ENCODE measurements at regions not wholly inside any gene's neighbourhood (a gene's known extent, or its start where the extent isn't known, plus 50 kb on each side); places are given as distances from the start of the nearest gene placed in this dataset.

GRCh38 chr2:240364582-240364960 lies 70.9 kb upstream of the GPC1 start:
- no peak for DNase-seq

DNA sequence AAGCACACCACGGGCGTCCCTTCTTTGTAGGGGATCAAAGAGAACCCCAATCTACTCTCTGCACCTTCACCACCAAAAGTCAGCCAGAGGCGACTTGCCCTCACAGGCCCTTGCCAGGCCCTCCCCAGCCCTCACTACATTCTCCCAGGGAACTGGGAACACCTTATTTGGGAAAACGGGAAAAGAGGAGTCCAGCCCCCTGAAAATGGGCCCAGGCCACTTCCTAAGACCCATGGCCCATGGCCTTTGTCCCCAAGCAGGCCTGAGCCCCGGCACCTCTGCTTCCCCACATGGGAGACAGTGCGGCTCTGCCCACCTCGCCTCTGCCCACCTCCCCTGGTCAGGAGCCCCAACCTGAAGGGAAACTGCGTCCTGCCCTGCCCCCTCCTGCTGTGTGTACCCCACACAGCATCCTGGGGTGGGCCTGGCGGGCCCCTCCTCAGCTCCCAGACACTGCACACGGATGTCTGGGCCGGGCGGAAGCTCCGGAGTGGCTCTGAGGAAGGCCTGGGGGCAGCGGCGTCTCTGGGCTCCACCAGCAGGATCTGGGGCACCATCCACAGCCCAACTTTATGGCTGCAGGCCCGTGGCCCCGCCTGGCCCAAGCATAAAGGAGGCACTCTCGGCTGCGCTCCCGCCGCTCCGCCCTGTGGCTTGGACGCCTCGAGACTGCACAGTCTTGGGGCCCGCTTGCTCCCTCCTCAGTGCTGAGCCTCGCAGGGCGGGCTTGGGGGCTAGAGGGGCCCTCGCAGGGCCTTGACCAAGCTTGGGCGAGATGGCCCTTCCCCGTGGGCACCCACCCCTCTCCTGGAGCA lies 70.3 kb upstream of the GPC1 start:
- DNase-seq = no peak

DNA sequence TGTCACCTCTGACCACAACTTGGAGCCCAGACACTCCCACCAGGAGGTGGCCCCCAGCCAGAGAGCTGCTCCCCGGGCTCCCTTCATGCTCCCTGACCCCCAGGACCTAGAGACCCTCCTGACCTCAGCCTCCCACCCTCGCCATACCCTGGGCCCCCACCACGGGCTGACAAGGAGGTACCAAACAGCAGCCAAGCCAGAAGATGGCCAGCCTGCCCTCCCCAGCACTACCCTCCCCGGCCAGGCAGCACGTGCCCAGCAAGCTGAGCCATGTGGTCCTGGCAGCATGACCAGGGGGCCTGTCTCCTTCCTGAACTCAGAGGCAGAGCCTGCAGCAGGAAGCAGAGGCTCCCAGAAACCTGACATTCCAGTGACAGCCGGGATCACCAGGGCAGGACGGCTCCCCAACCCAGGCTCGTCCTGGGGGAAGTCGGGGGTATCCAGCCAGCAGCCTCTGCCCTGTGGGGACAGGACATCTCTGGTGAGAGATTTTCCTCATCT lies 69.4 kb upstream of the GPC1 start:
- DNase-seq = no peak

GRCh38 chr2:240366901-240367300 lies 68.6 kb upstream of the GPC1 start:
- DNase-seq = no peak

- DNase-seq = no peak
These were observed 67.7 kb upstream of the GPC1 start for GRCh38 chr2:240367721-240368120.

GRCh38 chr2:240368781-240369331 lies 66.6 kb upstream of the GPC1 start:
- no peak for DNase-seq

DNA sequence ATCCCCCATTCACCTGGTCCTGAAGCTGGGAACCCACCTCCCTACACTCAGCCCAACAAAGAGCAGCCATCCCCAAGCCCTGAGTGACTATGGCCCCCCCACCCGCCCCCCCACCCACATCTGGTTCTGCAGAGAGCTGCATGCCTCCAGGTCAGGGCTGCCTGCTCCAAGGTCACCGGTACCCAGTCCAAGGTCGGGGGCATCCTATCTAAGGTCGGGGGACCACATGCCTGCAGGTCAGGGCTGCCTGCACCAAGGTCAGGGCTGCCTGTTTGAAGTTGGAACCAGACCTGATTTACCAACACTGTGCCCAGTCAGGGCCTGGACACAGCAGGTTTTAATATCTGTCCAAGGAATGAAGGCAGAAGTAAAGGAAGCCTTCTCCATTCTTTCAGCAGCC lies 66.1 kb upstream of the GPC1 start:
- no peak for DNase-seq

- DNase-seq = no peak
These were observed 65.5 kb upstream of the GPC1 start for GRCh38 chr2:240369801-240370585.

GRCh38 chr2:240371129-240372000 lies 64.1 kb upstream of the GPC1 start:
- no peak for DNase-seq

GRCh38 chr2:240372101-240372500 lies 63.4 kb upstream of the GPC1 start:
- DNase-seq = no peak

DNA sequence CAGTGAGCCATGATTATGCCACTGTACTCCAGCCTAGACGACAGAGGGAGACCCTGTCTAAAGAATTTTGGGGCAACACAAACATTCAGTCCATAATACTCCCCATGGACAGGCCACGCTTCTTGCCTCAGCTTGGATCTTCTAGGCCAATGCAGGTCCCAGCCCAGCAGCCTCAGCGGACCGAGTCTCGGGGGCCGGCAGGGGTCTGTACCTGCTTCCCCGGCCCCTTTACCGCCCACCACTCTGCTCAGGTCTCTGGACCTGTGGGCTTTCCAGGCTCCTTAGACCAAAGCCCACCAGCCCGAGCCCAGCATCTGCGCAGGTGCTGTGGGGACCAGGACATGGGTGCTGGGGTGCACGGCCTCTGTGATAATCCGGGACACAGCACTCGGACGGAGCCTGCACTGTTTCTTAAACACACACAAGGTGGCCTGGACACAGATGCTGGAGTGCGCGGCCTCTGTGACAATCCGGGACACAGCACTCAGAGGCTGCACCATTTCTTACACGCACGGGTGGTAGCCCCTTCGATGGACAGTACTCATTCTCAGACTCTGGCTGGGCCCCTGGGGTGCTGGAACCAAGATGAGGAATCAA lies 62.1 kb upstream of the GPC1 start:
- DNase-seq = no peak

DNA sequence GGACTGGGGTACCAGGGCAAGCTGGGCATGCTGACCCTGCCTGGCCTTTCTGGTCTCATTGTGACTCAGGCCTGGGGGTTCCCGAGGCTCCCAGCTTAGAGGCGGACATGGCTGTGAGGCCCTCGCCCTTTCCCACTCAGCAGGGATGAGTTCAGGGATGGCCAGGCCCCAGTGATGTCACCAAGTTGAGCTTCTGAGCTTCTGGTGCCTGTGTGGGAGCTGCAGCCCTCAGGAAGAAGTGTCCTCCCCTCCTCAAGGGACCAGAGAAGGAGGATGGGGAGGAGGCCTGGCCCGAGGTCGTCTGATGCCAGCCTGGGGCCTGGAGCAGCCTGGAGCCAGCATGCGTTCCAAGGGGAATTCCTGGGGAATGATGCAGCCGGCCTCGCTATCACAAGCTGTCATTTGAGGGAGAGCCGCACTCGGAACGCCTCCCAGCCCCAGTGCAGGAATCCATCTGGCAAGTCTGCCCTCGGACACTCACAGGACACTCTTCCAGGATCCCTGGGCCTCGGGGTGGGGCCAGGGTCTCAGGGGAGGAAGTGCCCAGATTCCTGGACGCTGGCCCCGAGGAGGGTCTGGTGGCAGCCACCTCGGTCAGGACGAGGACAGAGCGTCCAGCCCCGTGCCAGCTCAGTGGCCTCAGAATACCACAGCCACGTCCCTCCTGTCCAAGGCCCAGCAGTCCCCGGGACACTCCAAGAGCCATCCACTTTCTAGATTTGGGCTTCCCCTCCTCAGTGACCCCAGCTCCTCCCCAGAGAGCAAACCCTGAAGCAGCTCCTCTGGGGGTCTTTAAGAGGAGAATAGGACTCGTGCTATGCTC lies 61.2 kb upstream of the GPC1 start:
- DNase-seq = no peak

DNA sequence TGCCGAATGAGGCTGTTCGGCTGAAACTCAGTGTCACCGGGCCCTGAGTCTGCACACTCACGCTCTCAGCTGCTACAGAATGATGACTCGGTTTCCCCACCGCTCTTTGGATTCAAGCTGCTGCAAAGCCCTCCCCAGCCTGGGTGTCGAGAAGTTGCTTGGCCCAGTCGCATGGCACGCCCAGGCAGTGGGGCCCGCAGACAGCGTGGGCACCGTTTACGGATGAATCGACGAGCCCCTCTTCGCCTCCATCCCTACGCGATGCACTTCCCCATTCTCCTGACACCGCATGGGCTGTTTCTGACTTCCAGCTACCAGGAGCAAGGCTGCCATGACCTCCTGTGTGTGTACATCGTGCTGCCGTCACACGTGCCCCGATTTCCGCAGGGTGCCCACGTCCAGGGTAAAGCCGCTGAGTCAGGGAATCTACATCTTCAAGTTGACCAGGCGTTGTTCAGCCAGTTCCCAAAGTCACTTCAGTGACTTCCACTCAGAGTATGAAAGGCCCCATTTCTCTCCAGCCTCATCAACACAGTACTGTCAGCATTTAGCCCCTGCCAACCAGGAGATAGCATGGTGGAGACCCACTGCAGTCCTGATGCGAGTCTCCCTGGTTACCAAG lies 60.3 kb upstream of the GPC1 start:
- DNase-seq = no peak

DNA sequence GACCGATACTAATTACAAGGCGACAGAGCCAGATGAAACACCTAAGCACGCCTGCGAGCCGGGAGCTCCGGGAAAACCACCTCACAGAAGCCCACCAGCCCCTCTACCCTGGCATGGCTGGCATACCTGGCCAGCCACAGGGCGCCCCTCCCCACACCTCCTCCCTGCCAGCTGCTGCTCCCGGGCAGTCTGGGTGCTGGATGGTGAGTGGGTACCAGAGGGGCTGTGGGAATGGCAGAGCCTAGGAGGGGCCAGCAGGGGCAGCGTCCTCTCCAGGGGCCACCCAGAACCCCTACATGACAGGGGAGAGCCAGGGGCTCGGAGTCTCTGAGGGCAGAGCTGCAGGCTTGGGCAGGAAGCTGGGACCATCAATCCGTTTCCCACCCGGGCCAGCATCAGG lies 58.7 kb upstream of the GPC1 start:
- DNase-seq = no peak

DNA sequence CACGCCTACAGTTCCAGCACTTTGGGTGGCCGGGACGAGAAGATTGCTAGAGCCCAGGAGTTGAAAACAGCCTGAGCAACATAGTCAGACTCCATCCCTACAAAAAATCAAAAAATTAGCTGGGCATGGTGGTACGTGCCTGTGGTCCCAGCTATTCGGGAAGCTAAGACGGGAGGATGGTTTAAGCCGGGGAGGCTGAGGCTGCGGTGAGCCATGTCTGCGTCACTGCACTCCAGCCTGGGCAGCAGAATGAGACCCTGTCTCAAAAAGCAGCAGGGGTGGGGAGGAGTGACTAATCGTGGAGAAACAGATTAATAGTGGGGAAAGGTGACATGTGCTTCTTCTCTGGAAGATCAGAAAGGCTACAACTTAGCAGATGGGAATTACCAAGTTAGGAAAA lies 58.1 kb upstream of the GPC1 start:
- DNase-seq = no peak

- no peak for DNase-seq
These were observed 56.3 kb upstream of the GPC1 start for GRCh38 chr2:240379089-240379636.

DNA sequence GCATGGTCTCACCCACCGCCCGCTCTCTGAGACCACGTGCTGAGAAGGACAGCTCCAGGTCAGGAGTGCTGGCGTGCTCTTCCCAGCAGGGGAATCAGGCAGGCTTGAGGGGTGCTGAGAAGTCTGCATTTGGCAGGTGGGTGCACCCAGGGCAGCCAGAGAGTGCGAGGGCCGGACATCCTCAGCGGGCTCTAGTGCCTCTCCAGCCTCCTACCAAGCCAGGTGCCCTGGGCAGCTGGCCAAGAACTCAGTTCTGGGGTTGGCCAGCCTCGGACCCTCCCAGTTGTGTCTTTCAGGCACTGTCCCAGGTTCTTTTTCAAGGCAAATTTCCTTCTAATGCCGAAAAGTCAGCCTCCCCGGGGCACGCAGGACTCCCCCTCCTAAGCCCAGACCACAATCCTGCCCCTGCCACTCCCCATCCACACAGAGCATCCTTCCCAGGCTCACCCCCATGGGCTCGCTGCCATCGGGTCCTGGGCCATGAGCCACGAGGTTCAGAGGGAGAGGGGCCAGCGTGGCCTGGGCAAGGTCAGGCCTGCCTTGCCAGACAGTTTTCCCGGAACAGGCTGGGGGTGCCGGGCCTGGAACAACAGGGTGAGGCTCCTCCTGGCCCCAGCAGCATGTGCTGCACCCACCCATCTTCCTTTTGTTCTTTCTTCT lies 52.2 kb upstream of the GPC1 start:
- DNase-seq = no peak

- DNase-seq = no peak
These were observed 51.4 kb upstream of the GPC1 start for GRCh38 chr2:240383871-240384700.

All from suppressor macrophage treated with lipopolysaccharide for 4 hours (primary cell).